ENCODE measurements at regions not wholly inside any gene's neighbourhood (a gene's known extent, or its start where the extent isn't known, plus 50 kb on each side); places are given as distances from the start of the nearest gene placed in this dataset.

DNA sequence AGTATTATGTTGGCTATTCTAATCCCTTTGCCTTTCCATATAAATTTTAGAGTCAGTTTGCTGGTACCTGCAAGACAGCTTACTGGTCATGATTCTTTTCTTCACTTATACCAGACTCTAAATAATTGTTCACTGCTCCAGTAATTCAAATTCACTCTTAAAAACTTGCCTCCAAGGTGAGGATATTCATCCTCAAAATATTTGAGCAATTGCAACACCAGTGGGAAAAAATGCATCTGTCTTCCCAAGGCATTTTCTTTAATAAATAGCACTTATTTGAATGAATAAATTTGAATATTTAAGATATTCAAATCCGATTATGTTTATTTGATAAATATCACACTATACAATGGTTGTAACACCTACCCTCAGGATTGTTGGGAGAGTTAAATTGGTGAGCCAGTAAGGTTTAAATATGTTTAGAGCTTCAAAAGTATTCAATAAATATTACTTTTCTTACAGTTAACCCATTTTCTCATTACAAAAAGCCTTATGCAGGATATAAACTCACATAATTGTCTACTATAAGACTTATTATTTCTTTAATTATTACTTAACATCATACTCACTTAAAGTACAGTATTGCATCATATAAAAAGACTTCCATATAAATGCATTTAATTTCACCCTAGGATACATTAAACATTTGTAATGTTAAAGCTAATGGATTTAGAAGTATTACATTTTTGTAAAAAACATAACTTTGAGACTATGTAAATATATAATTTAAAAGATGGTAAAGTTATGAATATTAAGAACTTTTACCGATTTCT, 285.6 kb downstream of the SAMD5 start:
- Mint-ChIP-seq H3K27ac (no peak overlapping the region), H3K27me3 (ENCODE audit: low read depth in 3 of 3) (peaks cover 0 to 2% (median 0%) of the 10 kb centered on the region in 3 donors), H3K9me3 (peaks cover 0 to 15% (median under 1%) of the 10 kb centered on the region in 6 donors), H3K36me3 (no peaks in the 10 kb centered on the region), H3K4me1 (no peaks in the 10 kb centered on the region), H3K4me3 (no peak overlapping the region)
- DNase-seq, result no peak

DNA sequence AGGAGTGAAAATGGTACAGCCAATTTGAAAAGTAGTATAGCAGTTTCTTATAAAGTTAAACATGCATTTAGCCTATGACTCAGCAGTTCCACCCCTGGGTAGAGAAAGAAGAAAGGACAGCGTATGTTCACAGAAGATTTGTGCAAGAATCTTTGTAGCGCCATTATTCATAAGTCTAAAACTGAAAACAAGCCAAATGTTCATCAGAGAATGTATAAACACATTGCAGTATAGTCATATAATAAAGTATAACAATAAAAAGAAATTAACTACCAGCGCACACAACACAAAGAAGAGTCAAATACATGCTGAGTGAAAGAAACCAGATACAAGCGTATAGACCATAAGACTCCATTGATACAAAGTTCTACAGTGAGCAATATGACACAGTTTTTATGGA, 294.0 kb downstream of the SAMD5 start:
- H3K36me3 Mint-ChIP-seq, result peaks cover 0 to 4% (median 0%) of the 10 kb centered on the region in 3 donors
- H3K27me3 Mint-ChIP-seq (ENCODE audit: low read depth in 3 of 3), result no peaks in the 10 kb centered on the region
- H3K4me1 Mint-ChIP-seq, result no peaks in the 10 kb centered on the region
- H3K27ac Mint-ChIP-seq, result no peak overlapping the region
- no peak for DNase-seq
- no peak overlapping the region for H3K4me3 Mint-ChIP-seq
- peaks cover 2 to 33% (median 18%) of the 10 kb centered on the region in 6 donors for H3K9me3 Mint-ChIP-seq

DNA sequence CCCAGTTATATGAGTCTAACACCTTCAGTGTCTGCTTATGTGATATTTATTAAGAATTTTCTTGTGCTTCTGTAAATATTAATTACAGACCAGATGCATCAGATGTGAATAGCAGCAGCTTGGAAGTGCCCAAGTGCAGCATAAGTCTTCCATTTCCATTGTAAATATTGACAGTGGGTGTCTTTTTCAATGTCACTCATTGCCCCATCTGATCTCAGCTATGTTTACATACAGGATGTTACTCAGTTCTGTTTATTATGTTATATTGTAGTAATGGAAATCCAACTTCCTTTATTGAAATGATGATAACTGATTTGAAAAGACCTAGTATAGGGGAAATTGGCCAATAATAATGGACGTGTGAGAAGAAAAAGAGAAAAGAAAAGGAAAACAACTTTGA, 296.7 kb downstream of the SAMD5 start:
- Mint-ChIP-seq H3K9me3 (peaks cover 0 to 33% (median 18%) of the 10 kb centered on the region in 6 donors), H3K27me3 (ENCODE audit: low read depth in 3 of 3) (no peaks in the 10 kb centered on the region), H3K4me1 (no peaks in the 10 kb centered on the region), H3K4me3 (no peak overlapping the region), H3K36me3 (peaks cover 0 to 4% (median 0%) of the 10 kb centered on the region in 3 donors), H3K27ac (no peak overlapping the region)
- no peak for DNase-seq

DNA sequence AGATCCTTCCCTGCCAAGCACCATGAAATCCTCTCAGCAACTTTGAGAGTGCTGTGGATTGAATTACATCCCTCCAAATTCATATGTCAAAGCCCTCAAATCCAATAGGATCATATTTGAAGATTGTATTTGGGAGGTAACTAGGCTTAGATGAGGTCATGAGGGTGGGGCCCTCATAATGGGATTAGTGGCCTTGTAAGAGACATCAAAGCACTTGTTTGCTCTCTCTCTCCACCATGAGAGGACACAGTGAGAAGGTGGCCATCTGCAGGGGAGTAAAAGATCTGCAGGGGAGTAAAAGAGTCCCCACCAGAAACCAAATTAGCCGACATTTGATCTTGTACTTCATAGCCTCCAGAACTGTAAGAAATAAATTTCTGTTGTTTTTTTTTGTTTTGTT, 298.2 kb downstream of the SAMD5 start:
- no peak for DNase-seq
- H3K9me3 Mint-ChIP-seq, result peaks cover 1 to 37% (median 17%) of the 10 kb centered on the region in 6 donors

DNA sequence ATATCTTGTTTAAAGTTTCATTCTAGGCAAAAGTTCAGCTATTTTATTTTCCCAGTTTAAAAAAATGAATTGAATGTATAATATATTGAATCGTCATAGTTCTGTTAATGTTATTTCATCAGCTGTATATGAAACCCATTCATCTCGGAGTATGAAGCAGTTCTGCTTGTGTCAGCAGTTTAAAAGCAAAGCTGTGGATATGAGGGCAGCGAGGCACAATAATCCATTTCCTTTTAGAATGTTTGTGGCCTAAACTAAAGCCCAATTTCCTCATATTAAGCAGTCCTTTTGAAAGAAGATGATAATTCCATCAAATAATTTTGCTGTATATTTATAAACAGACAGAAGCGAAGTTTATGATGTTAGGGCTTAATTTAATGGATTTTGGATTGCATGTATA, 300.1 kb downstream of the SAMD5 start:
- Mint-ChIP-seq H3K4me3 (no peak overlapping the region), H3K27ac (no peak overlapping the region), H3K36me3 (peaks cover 0 to 4% (median 0%) of the 10 kb centered on the region in 3 donors), H3K4me1 (no peaks in the 10 kb centered on the region), H3K9me3 (peaks cover 3 to 26% (median 21%) of the 10 kb centered on the region in 6 donors), H3K27me3 (ENCODE audit: low read depth in 3 of 3) (peaks cover 0 to 1% (median 0%) of the 10 kb centered on the region in 3 donors)
- no peak for DNase-seq

More for the DNA sequence above, 298.2 kb downstream of the SAMD5 start:
- no peak overlapping the region for H3K27ac Mint-ChIP-seq
- H3K36me3 Mint-ChIP-seq, result peaks cover 0 to 4% (median 0%) of the 10 kb centered on the region in 3 donors
- H3K27me3 Mint-ChIP-seq (ENCODE audit: low read depth in 3 of 3), result no peaks in the 10 kb centered on the region
- no peak overlapping the region for H3K4me3 Mint-ChIP-seq
- H3K4me1 Mint-ChIP-seq, result no peaks in the 10 kb centered on the region

DNA sequence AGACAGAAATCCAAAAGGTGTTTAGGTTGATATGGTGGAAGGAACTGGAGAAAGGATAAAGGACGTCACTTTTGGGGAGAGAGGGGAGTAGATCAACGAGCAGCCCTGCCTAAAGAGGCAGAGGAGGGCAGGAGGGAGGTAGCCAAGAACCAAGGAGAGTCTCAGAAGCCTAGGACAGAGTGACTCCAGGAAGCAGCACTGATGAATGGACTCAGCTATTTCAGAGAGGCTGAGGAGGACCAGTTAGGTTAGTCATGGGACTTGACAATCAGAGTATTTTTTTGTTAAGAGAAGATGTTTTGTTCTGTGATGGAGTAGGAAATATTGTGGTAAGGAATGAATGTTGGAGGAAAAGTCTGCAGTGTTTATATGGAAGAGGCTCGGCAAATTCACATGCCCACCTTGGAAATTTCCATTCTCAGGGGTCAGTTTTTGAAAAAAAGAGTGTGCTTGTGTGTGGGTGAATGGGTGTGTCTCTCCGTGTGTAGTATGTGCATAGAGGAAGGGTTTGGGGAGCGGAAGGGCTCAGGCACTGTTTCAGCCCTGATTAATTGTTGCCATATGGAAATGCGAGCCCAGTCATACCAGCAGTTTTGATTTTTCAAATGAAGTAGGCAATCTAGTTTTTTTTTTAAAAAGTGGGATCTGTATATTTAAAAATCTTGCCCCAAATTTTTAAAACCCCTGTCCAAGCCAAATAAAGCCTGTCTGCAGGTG, 303.6 kb downstream of the SAMD5 start:
- H3K9me3 Mint-ChIP-seq, result peaks cover 3 to 9% (median 5%) of the 10 kb centered on the region in 6 donors
- DNase-seq, result no peak
- no peak overlapping the region for H3K4me3 Mint-ChIP-seq
- H3K36me3 Mint-ChIP-seq, result no peaks in the 10 kb centered on the region
- peaks cover 0 to 1% (median 0%) of the 10 kb centered on the region in 3 donors for H3K27me3 Mint-ChIP-seq (ENCODE audit: low read depth in 3 of 3)
- no peaks in the 10 kb centered on the region for H3K4me1 Mint-ChIP-seq
- H3K27ac Mint-ChIP-seq, result no peak overlapping the region

DNA sequence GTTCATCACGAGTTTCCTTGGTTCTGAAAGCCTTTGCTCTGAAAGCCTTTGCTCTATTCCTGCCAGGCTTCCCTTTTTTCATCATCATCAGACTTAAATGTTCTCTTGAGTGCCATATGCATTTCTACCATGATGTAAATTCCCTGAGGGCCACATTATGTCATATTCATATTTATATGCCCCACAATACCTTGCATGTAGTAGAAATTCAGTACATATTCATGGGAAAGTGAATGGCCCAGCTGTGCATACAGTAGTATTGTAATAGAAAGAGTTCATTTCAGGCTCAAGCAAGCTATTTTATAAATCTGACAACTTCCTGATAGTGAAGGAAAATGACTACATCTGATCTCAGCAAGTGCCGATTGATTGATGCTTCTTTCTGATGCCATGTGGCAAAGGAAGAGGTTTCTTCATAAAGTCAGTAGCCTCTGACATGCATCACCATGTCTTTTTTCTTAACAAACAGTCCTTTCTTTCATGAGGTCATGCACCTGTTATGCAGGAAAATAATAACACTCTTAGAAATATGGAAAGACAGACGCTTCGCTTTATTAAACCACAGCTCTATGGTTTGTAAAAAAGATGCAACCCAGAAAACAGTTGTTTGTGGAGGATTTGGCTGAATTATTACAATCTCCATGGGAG, 308.7 kb downstream of the SAMD5 start:
- no peak for DNase-seq
- H3K9me3 Mint-ChIP-seq, result peaks cover 0 to 5% (median 3%) of the 10 kb centered on the region in 6 donors
- no peak overlapping the region for H3K27ac Mint-ChIP-seq
- peaks cover 0 to 1% (median 0%) of the 10 kb centered on the region in 3 donors for H3K27me3 Mint-ChIP-seq (ENCODE audit: low read depth in 3 of 3)
- no peaks in the 10 kb centered on the region for H3K4me1 Mint-ChIP-seq
- H3K36me3 Mint-ChIP-seq, result no peaks in the 10 kb centered on the region
- H3K4me3 Mint-ChIP-seq, result no peak overlapping the region

DNA sequence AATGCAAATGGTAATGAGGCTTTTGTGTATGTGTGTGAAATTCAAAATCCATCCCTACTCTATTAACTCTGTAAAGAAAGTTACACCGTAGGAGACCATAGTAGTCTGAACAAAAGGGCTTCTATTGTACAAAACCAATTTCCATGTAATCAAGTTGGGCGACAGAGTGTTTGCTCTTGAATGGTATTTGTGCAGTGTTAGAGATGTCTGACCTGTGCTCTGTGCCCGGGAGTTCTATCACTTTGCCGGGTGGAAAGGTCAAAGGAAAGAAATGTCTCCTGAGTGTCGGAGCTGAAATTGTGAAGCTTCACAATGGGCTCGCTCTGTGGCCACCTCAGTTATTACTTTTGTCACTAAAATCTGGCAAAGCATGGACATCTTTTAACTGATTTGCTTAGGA, 312.0 kb downstream of the SAMD5 start:
- DNase-seq, result no peak
- Mint-ChIP-seq H3K36me3 (no peaks in the 10 kb centered on the region), H3K4me1 (no peaks in the 10 kb centered on the region), H3K9me3 (peaks cover 0 to 4% (median 1%) of the 10 kb centered on the region in 6 donors), H3K27ac (no peak overlapping the region), H3K4me3 (no peak overlapping the region), H3K27me3 (ENCODE audit: low read depth in 3 of 3) (no peaks in the 10 kb centered on the region)

DNA sequence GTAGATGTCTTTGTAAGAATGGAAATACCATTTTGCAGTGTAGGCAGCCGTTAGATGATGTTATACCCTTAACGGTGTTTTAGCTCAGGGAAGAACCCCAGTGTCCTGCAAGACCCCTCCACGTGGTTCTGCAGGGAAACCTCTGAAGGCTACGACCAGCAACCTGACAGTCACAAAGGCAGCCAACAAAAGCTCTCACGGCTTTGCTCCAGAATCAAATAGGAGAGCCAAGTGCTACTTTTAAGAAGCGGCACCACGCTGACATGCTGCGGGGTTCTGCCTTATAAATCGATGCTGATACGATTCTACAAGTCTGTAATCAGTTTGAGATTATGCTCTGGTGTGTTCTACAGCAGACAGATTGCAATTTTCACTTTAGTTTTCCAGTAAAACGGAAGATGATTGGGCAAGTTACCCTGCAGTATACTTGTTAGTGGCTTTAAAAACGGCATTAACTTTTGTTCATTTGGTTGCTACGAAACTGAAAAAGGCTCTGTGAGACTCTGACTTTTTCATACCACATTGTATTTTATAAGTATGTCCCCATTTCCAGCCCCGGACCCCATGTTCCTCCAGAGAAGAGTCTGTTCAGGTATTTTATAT, 312.9 kb downstream of the SAMD5 start:
- Mint-ChIP-seq H3K9me3 (peaks cover 0 to 4% (median 1%) of the 10 kb centered on the region in 6 donors), H3K4me3 (no peak overlapping the region), H3K4me1 (no peaks in the 10 kb centered on the region), H3K36me3 (no peaks in the 10 kb centered on the region), H3K27ac (no peak overlapping the region), H3K27me3 (ENCODE audit: low read depth in 3 of 3) (no peaks in the 10 kb centered on the region)
- no peak for DNase-seq

DNA sequence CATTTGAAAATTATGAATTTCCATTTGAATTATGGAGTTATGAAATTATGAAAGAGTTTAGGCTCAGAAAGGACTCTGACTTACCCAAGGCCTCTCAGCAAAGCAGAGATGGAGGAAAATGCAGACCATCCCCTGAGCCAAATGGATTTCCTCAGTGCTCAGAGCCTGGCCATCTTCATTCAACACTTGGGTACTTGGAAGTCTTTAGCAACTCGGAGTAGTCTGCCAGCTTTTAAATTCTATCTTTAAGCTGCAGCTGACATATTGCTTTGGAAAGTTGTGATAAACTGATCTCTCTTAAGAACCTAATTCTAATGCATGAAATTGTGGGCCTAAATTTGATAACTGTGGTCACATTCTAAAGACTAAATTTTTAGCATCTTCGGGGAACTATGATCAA, 315.4 kb downstream of the SAMD5 start:
- Mint-ChIP-seq H3K4me3 (no peak overlapping the region), H3K27me3 (ENCODE audit: low read depth in 3 of 3) (no peaks in the 10 kb centered on the region), H3K4me1 (no peaks in the 10 kb centered on the region), H3K27ac (no peak overlapping the region), H3K9me3 (peaks cover 0 to 4% (median 0%) of the 10 kb centered on the region in 6 donors), H3K36me3 (no peaks in the 10 kb centered on the region)
- no peak for DNase-seq

DNA sequence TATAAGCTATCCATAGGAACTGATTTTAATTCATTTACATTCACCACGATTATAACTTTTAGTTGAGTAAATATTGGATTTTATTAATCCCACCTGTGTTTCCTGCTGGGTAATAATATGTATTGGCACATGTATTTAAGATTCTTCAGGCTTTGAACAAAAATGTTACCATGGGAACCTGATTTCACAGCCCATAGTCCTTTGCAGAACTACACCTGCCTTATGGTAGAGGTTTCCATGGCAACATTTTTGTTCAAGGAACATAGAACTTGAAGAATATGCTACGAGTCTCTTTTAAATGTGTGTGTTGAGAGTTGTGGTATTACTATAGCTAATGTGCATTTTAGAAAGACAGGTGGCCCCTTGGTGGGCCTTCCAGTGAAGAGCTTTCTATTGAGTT, 317.4 kb downstream of the SAMD5 start:
- Mint-ChIP-seq H3K36me3 (no peaks in the 10 kb centered on the region), H3K27me3 (ENCODE audit: low read depth in 3 of 3) (peaks cover 0 to 2% (median 2%) of the 10 kb centered on the region in 3 donors), H3K9me3 (peaks cover 0 to 4% (median 0%) of the 10 kb centered on the region in 6 donors), H3K4me3 (no peak overlapping the region), H3K4me1 (no peaks in the 10 kb centered on the region), H3K27ac (no peak overlapping the region)
- no peak for DNase-seq

DNA sequence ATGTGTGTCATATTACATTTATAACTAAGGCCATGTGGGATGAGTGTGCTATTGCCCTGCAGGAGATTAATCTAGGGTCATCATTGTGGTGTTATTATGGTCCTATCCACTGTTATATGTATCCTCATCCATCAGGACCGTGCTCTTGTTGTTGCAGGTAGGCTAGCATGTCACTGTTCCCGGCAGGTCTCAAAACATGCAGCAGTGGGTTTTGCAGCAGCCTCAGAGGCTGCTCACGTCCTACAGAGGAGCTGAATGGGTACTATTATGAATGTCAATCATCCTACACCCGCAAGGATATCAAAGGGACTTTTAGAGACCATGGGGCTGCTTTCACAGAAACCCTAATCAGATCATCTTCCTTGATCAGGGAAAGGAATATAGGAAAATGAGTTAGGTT, 318.2 kb downstream of the SAMD5 start:
- H3K4me1 Mint-ChIP-seq, result no peaks in the 10 kb centered on the region
- H3K27me3 Mint-ChIP-seq (ENCODE audit: low read depth in 3 of 3), result peaks cover 0 to 2% (median 2%) of the 10 kb centered on the region in 3 donors
- H3K27ac Mint-ChIP-seq, result no peak overlapping the region
- peaks cover 0 to 4% (median 0%) of the 10 kb centered on the region in 6 donors for H3K9me3 Mint-ChIP-seq
- no peaks in the 10 kb centered on the region for H3K36me3 Mint-ChIP-seq
- DNase-seq, result no peak
- H3K4me3 Mint-ChIP-seq, result no peak overlapping the region

DNA sequence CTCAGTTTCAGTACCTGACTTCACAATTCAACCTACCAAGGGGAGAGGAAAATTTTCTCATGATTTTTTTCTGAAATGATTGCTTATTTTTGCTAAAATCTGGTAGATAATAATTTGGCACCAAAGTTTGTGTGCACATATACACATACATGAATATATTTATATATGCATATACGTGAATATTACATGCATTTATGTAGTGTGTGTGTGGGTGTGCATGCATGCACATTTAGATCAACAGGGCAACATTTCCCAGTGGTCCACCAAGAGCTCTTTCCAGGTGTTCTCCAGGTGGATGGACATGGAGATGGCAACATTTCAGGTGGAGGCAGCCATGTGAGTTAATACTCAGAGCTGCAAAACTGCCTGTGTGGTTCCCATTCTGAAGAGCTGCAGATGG, 320.9 kb downstream of the SAMD5 start:
- no peak for DNase-seq
- no peak overlapping the region for H3K27ac Mint-ChIP-seq
- peaks cover 0 to 6% (median under 1%) of the 10 kb centered on the region in 6 donors for H3K9me3 Mint-ChIP-seq
- H3K4me3 Mint-ChIP-seq, result no peak overlapping the region
- peaks cover 0 to 2% (median 2%) of the 10 kb centered on the region in 3 donors for H3K27me3 Mint-ChIP-seq (ENCODE audit: low read depth in 3 of 3)
- H3K4me1 Mint-ChIP-seq, result no peaks in the 10 kb centered on the region
- H3K36me3 Mint-ChIP-seq, result no peaks in the 10 kb centered on the region

All from immature natural killer cell (primary cell).